ENCODE measurements at regions not wholly inside any gene's neighbourhood (a gene's known extent, or its start where the extent isn't known, plus 50 kb on each side); places are given as distances from the start of the nearest gene placed in this dataset.
"Not testable (repeated sequence)": the region's sequence is repeated elsewhere in the genome, so short reads cannot be mapped to it uniquely, and the experiment has no call there.

GRCh38 chrX:99988532-99988931 lies 421.5 kb downstream of the PCDH19 start:
- H3K9me3 Mint-ChIP-seq; H3K27ac Mint-ChIP-seq; H3K36me3 Mint-ChIP-seq; CTCF ChIA-PET; H3K36me3 ChIP-seq (ENCODE audit: insufficient read depth, low read length); DNase-seq; H3K4me1 ChIP-seq (ENCODE audit: insufficient read depth, low read length); H3K27me3 ChIP-seq (ENCODE audit: insufficient read depth, low read length, poor library complexity, severe bottlenecking); H3K27me3 Mint-ChIP-seq; H3K27ac ChIP-seq (ENCODE audit: low read depth, low read length); H3K4me3 Mint-ChIP-seq; H3K4me3 ChIP-seq (ENCODE audit: low read length); H3K9me3 ChIP-seq (ENCODE audit: low read length); POLR2A ChIA-PET; H3K4me1 Mint-ChIP-seq: not testable (repeated sequence)

GRCh38 chrX:99973572-99974226 lies 436.4 kb downstream of the PCDH19 start:
- H3K36me3 Mint-ChIP-seq: no peaks in the 10 kb centered on the region
- H3K9me3 Mint-ChIP-seq: peaks cover 0 to 2% (median 0%) of the 10 kb centered on the region in 5 donors
- H3K4me1 ChIP-seq (ENCODE audit: insufficient read depth, low read length): no peaks in the 10 kb centered on the region
- no peaks in the 10 kb centered on the region for H3K27me3 ChIP-seq (ENCODE audit: insufficient read depth, low read length, poor library complexity, severe bottlenecking)
- DNase-seq: no peak
- H3K4me3 Mint-ChIP-seq: no peak overlapping the region
- H3K4me1 Mint-ChIP-seq: no peaks in the 10 kb centered on the region
- H3K27me3 Mint-ChIP-seq: no peaks in the 10 kb centered on the region
- H3K4me3 ChIP-seq (ENCODE audit: low read length): no peak overlapping the region
- no peak overlapping the region for H3K27ac Mint-ChIP-seq
- no peak overlapping the region for H3K27ac ChIP-seq (ENCODE audit: low read depth, low read length)
- ChIA-PET POLR2A (no interaction called here), CTCF (no interaction called here)
- no peaks in the 10 kb centered on the region for H3K9me3 ChIP-seq (ENCODE audit: low read length)
- no peaks in the 10 kb centered on the region for H3K36me3 ChIP-seq (ENCODE audit: insufficient read depth, low read length)

GRCh38 chrX:99939883-99940232 lies 470.2 kb downstream of the PCDH19 start:
- Histone ChIP-seq H3K4me3 (ENCODE audit: low read length) (no peak overlapping the region), H3K27me3 (ENCODE audit: insufficient read depth, low read length, poor library complexity, severe bottlenecking) (no peaks in the 10 kb centered on the region), H3K4me1 (ENCODE audit: insufficient read depth, low read length) (no peaks in the 10 kb centered on the region), H3K9me3 (ENCODE audit: low read length) (no peaks in the 10 kb centered on the region), H3K27ac (ENCODE audit: low read depth, low read length) (no peak overlapping the region), H3K36me3 (ENCODE audit: insufficient read depth, low read length) (no peaks in the 10 kb centered on the region)
- H3K4me1 Mint-ChIP-seq: no peaks in the 10 kb centered on the region
- H3K36me3 Mint-ChIP-seq: no peaks in the 10 kb centered on the region
- no peak for DNase-seq
- ChIA-PET CTCF (no interaction called here), POLR2A (no interaction called here)
- H3K4me3 Mint-ChIP-seq: no peak overlapping the region
- H3K27me3 Mint-ChIP-seq: peaks cover 0 to 8% of the 10 kb centered on the region in 2 donors
- no peak overlapping the region for H3K27ac Mint-ChIP-seq
- peaks cover 0 to 4% (median 0%) of the 10 kb centered on the region in 5 donors for H3K9me3 Mint-ChIP-seq

GRCh38 chrX:99939206-99939882 lies 470.7 kb downstream of the PCDH19 start:
- CTCF ChIA-PET; H3K36me3 Mint-ChIP-seq; H3K27me3 ChIP-seq (ENCODE audit: insufficient read depth, low read length, poor library complexity, severe bottlenecking): not testable (repeated sequence)

GRCh38 chrX:99938464-99938863 lies 471.6 kb downstream of the PCDH19 start:
- Histone ChIP-seq H3K36me3 (ENCODE audit: insufficient read depth, low read length) (no peaks in the 10 kb centered on the region), H3K4me1 (ENCODE audit: insufficient read depth, low read length) (no peaks in the 10 kb centered on the region), H3K9me3 (ENCODE audit: low read length) (no peaks in the 10 kb centered on the region), H3K27me3 (ENCODE audit: insufficient read depth, low read length, poor library complexity, severe bottlenecking) (no peaks in the 10 kb centered on the region), H3K27ac (ENCODE audit: low read depth, low read length) (no peak overlapping the region), H3K4me3 (ENCODE audit: low read length) (no peak overlapping the region)
- Mint-ChIP-seq H3K4me3 (no peak overlapping the region), H3K27ac (no peak overlapping the region), H3K4me1 (no peaks in the 10 kb centered on the region), H3K27me3 (peaks cover 0 to 3% of the 10 kb centered on the region in 2 donors), H3K9me3 (peaks cover 0 to 2% (median 0%) of the 10 kb centered on the region in 5 donors), H3K36me3 (no peaks in the 10 kb centered on the region)
- ChIA-PET POLR2A (no interaction called here), CTCF (no interaction called here)
- peak in 1 of 5 donors; percentile 20 for DNase-seq

More at GRCh38 chrX:99939206-99939882, 470.7 kb downstream of the PCDH19 start:
- POLR2A ChIA-PET; H3K4me1 Mint-ChIP-seq; H3K9me3 Mint-ChIP-seq; H3K9me3 ChIP-seq (ENCODE audit: low read length); H3K4me3 Mint-ChIP-seq; H3K27ac ChIP-seq (ENCODE audit: low read depth, low read length); H3K36me3 ChIP-seq (ENCODE audit: insufficient read depth, low read length); H3K4me3 ChIP-seq (ENCODE audit: low read length); DNase-seq; H3K4me1 ChIP-seq (ENCODE audit: insufficient read depth, low read length); H3K27me3 Mint-ChIP-seq; H3K27ac Mint-ChIP-seq: not testable (repeated sequence)

GRCh38 chrX:99933865-99934264 lies 476.2 kb downstream of the PCDH19 start:
- Histone ChIP-seq H3K27me3 (ENCODE audit: insufficient read depth, low read length, poor library complexity, severe bottlenecking) (no peaks in the 10 kb centered on the region), H3K9me3 (ENCODE audit: low read length) (no peaks in the 10 kb centered on the region), H3K4me1 (ENCODE audit: insufficient read depth, low read length) (no peaks in the 10 kb centered on the region), H3K36me3 (ENCODE audit: insufficient read depth, low read length) (no peaks in the 10 kb centered on the region), H3K4me3 (ENCODE audit: low read length) (no peak overlapping the region), H3K27ac (ENCODE audit: low read depth, low read length) (no peak overlapping the region)
- ChIA-PET POLR2A (no interaction called here), CTCF (no interaction called here)
- Mint-ChIP-seq H3K27me3 (peaks cover 0 to 2% of the 10 kb centered on the region in 2 donors), H3K36me3 (no peaks in the 10 kb centered on the region), H3K9me3 (peaks cover 0 to 3% (median 0%) of the 10 kb centered on the region in 5 donors), H3K4me3 (no peak overlapping the region), H3K4me1 (no peaks in the 10 kb centered on the region), H3K27ac (no peak overlapping the region)
- DNase-seq: no peak

- Histone ChIP-seq H3K4me3 (ENCODE audit: low read length) (no peak overlapping the region), H3K27ac (ENCODE audit: low read depth, low read length) (no peak overlapping the region), H3K4me1 (ENCODE audit: insufficient read depth, low read length) (no peaks in the 10 kb centered on the region), H3K36me3 (ENCODE audit: insufficient read depth, low read length) (no peaks in the 10 kb centered on the region), H3K9me3 (ENCODE audit: low read length) (no peaks in the 10 kb centered on the region), H3K27me3 (ENCODE audit: insufficient read depth, low read length, poor library complexity, severe bottlenecking) (no peaks in the 10 kb centered on the region)
- Mint-ChIP-seq H3K4me1 (no peaks in the 10 kb centered on the region), H3K27me3 (no peaks in the 10 kb centered on the region), H3K27ac (no peak overlapping the region), H3K36me3 (no peaks in the 10 kb centered on the region), H3K4me3 (no peak overlapping the region), H3K9me3 (peaks cover 0 to 3% (median 0%) of the 10 kb centered on the region in 5 donors)
- ChIA-PET POLR2A (no interaction called here), CTCF (no interaction called here)
- no peak for DNase-seq
Measured at GRCh38 chrX:99914635-99915034, 495.4 kb downstream of the PCDH19 start.

GRCh38 chrX:99913611-99914010 lies 496.5 kb downstream of the PCDH19 start:
- Mint-ChIP-seq H3K4me1 (no peaks in the 10 kb centered on the region), H3K27me3 (no peaks in the 10 kb centered on the region), H3K9me3 (peaks cover 0 to 3% (median 0%) of the 10 kb centered on the region in 5 donors), H3K4me3 (no peak overlapping the region), H3K36me3 (no peaks in the 10 kb centered on the region), H3K27ac (no peak overlapping the region)
- H3K36me3 ChIP-seq (ENCODE audit: insufficient read depth, low read length): no peaks in the 10 kb centered on the region
- H3K9me3 ChIP-seq (ENCODE audit: low read length): no peaks in the 10 kb centered on the region
- no peaks in the 10 kb centered on the region for H3K4me1 ChIP-seq (ENCODE audit: insufficient read depth, low read length)
- ChIA-PET POLR2A (no interaction called here), CTCF (no interaction called here)
- DNase-seq: no peak
- H3K4me3 ChIP-seq (ENCODE audit: low read length): no peak overlapping the region
- H3K27ac ChIP-seq (ENCODE audit: low read depth, low read length): no peak overlapping the region
- no peaks in the 10 kb centered on the region for H3K27me3 ChIP-seq (ENCODE audit: insufficient read depth, low read length, poor library complexity, severe bottlenecking)
